ENCODE measurements at regions not wholly inside any gene's neighbourhood (a gene's known extent, or its start where the extent isn't known, plus 50 kb on each side); places are given as distances from the start of the nearest gene placed in this dataset.

GRCh38 chr2:118312969-118313756 lies 224.9 kb downstream of the INSIG2 start:
- Histone ChIP-seq H3K9me2 (ENCODE audit: insufficient read depth, low read length) (no peaks in the 10 kb centered on the region), H4K20me1 (ENCODE audit: insufficient read depth) (no peaks in the 10 kb centered on the region), H3K9me3 (ENCODE audit: low read length) (no peaks in the 10 kb centered on the region), H3K27me3 (ENCODE audit: insufficient read depth, low read depth, low read length) (peaks cover 16% of the 10 kb centered on the region), H3K9ac (ENCODE audit: low read length) (no peak overlapping the region), H2AFZ (ENCODE audit: low read depth, low read length) (no peak overlapping the region), H3K27ac (ENCODE audit: low read length) (no peak overlapping the region), H3K36me3 (ENCODE audit: insufficient read depth, low read length) (no peaks in the 10 kb centered on the region), H3K4me2 (ENCODE audit: low read length) (no peak overlapping the region), H3K79me2 (replicated peaks; ENCODE audit: insufficient read depth, low read length) (no peaks in the 10 kb centered on the region), H3F3A (ENCODE audit: insufficient read depth, low read length, poor library complexity, severe bottlenecking) (no peaks in the 10 kb centered on the region), H3K4me3 (ENCODE audit: low read length) (no peak overlapping the region)
- TF ChIP-seq EP300 (conservative IDR thresholded peaks at IDR 0.05; ENCODE audit: poor library complexity, severe bottlenecking): no peak
- TF ChIP-seq TAF1 (IDR thresholded peaks at IDR 0.05; ENCODE audit: low read depth): no peak
- no peak for TF ChIP-seq CTCF (IDR thresholded peaks at IDR 0.05; ENCODE audit: poor library complexity, severe bottlenecking)
- no peak for TF ChIP-seq EZH2 (IDR thresholded peaks at IDR 0.05; ENCODE audit: borderline replicate concordance, insufficient read depth, low read length, poor library complexity, severe bottlenecking)
- no peak for TF ChIP-seq RAD21 (conservative IDR thresholded peaks at IDR 0.05)
- no peak for TF ChIP-seq REST (IDR thresholded peaks at IDR 0.05; ENCODE audit: borderline replicate concordance)
- no peak for TF ChIP-seq POLR2AphosphoS5 (IDR thresholded peaks at IDR 0.05)
- no peak for TF ChIP-seq MXI1 (conservative IDR thresholded peaks at IDR 0.05; ENCODE audit: poor library complexity, severe bottlenecking)
- no peak for TF ChIP-seq SMC3 (conservative IDR thresholded peaks at IDR 0.05; ENCODE audit: poor library complexity)

- no peaks in the 10 kb centered on the region for H3K9me2 ChIP-seq (ENCODE audit: insufficient read depth, low read length)
- H3K79me2 ChIP-seq (replicated peaks; ENCODE audit: insufficient read depth, low read length): no peaks in the 10 kb centered on the region
- H3F3A ChIP-seq (ENCODE audit: insufficient read depth, low read length, poor library complexity, severe bottlenecking): no peaks in the 10 kb centered on the region
- TF ChIP-seq REST (IDR thresholded peaks at IDR 0.05; ENCODE audit: borderline replicate concordance): no peak
- no peak for TF ChIP-seq EP300 (conservative IDR thresholded peaks at IDR 0.05; ENCODE audit: poor library complexity, severe bottlenecking)
- TF ChIP-seq RAD21 (conservative IDR thresholded peaks at IDR 0.05): no peak
- TF ChIP-seq POLR2AphosphoS5 (IDR thresholded peaks at IDR 0.05): no peak
- TF ChIP-seq EZH2 (IDR thresholded peaks at IDR 0.05; ENCODE audit: borderline replicate concordance, insufficient read depth, low read length, poor library complexity, severe bottlenecking): no peak
- no peak for TF ChIP-seq MXI1 (conservative IDR thresholded peaks at IDR 0.05; ENCODE audit: poor library complexity, severe bottlenecking)
- no peak for TF ChIP-seq TAF1 (IDR thresholded peaks at IDR 0.05; ENCODE audit: low read depth)
- TF ChIP-seq SMC3 (conservative IDR thresholded peaks at IDR 0.05; ENCODE audit: poor library complexity): no peak
- peak overlapping the region; percentile 62 for H3K4me3 ChIP-seq (ENCODE audit: low read length)
- H2AFZ ChIP-seq (ENCODE audit: low read depth, low read length): no peak overlapping the region
- no peak overlapping the region for H3K27ac ChIP-seq (ENCODE audit: low read length)
- no peak overlapping the region for H3K4me2 ChIP-seq (ENCODE audit: low read length)
- H3K36me3 ChIP-seq (ENCODE audit: insufficient read depth, low read length): no peaks in the 10 kb centered on the region
- H3K9ac ChIP-seq (ENCODE audit: low read length): peak overlapping the region; percentile 38
- H3K9me3 ChIP-seq (ENCODE audit: low read length): no peaks in the 10 kb centered on the region
- H4K20me1 ChIP-seq (ENCODE audit: insufficient read depth): no peaks in the 10 kb centered on the region
- peaks cover 16% of the 10 kb centered on the region for H3K27me3 ChIP-seq (ENCODE audit: insufficient read depth, low read depth, low read length)
These were observed 222.6 kb downstream of the INSIG2 start for GRCh38 chr2:118310681-118311429.
